ENCODE measurements at regions not wholly inside any gene's neighbourhood (a gene's known extent, or its start where the extent isn't known, plus 50 kb on each side); places are given as distances from the start of the nearest gene placed in this dataset.

DNA sequence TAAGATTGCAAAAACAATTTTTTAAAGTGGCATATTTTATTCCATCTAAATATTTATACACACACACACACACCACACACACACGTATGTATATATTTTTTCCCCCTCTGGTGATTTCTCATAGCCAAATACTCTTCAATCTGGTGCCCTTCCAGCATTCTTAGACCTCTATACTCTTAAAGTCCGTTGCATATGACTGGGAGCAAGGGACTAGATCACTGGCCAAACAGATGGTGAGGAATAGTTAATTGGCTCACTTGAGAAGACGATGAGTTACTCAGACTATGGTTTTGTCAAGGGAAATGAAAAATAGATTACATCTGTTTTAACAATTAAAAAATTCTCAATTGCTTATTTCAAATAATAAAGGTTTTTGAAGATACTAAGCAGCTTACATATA lies 512.5 kb upstream of the LRRTM4 start:
- no peak for DNase-seq

GRCh38 chr2:78035804-78036203 lies 513.6 kb upstream of the LRRTM4 start:
- no peak for DNase-seq

DNA sequence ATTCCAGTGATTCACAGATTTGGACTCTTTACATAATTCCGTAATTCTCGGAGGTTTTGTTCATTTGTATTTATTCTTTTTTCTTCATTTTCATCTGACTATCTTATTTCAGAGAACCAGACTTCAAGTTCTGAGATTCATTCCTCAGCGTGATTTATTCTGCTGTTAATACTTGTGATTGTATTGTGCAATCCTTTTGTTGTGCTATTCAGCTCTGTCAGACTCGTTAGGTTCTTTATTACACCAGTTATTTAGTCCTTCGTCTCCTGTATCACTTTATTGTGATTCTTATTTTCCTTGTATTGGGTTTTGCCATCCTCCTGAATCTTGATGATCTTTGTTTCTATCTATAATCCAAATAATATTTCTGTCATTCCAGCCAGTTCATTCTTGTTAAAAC lies 529.3 kb upstream of the LRRTM4 start:
- DNase-seq = no peak

GRCh38 chr2:78056976-78057375 lies 534.8 kb upstream of the LRRTM4 start:
- DNase-seq = no peak

- DNase-seq = no peak
Measured at GRCh38 chr2:78061301-78061700, 539.1 kb upstream of the LRRTM4 start.

DNA sequence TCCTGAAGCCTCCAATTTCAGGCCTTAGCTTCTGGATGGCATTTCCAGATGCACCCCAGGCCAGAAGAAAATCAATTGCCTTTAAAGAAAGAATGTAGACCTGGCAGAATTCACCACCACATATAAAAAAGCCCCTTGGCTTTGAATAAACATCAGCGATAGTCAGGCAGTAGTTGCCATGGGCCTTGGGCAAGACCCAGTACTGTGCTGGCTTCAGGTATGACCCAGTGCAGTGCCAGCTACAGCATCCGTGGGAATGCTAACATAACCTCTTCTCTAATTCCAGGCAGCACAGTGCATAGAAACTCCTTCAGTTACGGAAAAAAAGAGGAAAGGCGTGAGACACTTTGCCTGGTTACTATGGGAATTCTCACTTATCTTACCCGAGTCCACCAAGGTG lies 539.6 kb upstream of the LRRTM4 start:
- no peak for DNase-seq

GRCh38 chr2:78063246-78064020 lies 541.3 kb upstream of the LRRTM4 start:
- DNase-seq = no peak

DNA sequence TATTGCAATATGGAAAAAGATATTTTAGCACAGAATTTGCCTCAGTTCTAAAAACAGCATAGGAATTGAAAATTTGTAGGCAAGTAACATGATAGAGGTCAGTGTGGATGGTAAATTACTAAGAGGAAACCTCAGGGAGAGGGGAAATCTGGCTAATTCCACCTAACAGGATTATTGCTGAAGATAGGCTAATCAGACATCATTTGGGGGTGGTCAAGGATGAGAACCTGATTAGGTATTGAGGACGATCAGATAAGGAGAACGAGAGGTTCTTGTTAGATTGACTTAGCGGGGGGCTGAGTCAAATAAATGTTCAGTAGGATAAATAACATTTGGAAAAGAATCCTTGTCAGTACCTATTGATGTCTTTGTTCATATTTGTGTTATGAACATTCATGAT lies 543.2 kb upstream of the LRRTM4 start:
- DNase-seq = no peak

DNA sequence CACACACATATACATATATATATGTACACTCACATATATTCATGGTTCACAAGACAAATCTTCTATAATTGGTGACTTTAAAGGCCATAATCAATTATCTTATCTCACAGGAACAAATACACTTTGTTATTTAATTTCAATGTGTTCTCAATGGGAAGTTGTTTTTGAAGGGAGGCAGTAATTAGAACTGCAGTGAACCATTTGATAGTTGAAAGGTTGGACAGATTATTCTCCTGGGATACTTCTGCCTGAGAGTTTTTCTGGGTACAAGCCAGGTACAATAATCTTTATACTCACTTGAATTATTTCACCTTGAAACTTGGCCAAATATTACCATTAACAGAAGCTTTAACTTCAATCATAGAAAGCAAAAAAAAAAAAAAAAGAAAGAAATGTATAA lies 546.6 kb upstream of the LRRTM4 start:
- no peak for DNase-seq

DNA sequence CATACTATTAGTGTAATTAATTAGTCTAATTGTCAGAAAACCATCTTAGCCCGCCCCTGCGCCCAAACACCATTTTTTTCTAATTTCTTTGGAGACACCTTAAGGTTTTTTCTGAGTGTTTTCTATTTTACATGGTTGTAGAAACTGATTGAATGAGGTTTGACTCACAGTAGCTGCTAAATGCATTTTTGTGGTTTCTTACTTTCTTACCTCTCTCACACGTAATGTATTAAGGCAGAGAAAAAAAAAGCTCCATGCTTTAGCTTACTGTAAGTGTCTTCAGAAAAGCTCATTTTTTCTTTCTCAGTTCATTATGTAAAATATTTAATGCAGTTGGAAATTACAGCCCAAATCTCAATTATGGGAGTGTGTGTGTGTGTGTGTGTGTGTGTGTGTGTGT lies 548.5 kb upstream of the LRRTM4 start:
- no peak for DNase-seq

- DNase-seq = no peak
Measured at GRCh38 chr2:78077633-78078032, 555.5 kb upstream of the LRRTM4 start.

DNA sequence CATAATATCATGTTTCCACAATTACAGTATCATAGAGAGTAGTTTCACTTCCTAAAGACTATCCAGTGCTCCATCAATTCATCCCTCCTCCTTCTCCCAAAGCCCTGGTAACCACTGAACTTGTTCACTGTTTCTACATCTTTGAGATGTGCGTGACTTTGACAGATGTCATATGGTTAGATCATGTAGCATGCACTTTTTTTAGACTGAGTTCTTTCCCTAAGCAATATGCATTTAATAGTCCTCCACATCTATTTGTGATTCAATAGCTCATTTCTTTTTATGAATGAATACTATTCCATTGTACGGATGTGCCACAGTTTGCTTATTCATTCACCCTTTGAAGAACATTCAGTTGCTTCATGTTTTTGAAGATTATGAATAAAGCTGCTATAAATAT lies 560.4 kb upstream of the LRRTM4 start:
- no peak for DNase-seq

DNA sequence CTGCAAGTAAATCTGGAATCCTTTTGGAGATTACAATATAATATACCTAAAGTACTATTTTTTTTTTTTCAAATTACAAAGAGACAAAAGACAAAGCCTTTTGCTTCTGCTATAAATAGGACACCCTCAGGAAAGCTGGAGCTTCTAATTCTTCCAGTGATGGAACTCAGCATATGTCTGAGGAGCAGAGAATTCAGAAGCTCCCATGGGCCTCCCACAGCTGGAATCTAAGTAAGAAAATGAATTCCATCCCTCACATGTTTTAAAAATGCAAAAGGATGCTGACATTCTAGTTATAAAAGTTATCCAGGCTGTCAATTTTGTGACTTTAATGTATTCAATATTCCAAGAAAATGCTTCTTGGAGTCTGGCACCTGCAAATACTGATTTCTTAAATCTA lies 571.3 kb upstream of the LRRTM4 start:
- no peak for DNase-seq

GRCh38 chr2:78109272-78109671 lies 587.1 kb upstream of the LRRTM4 start:
- no peak for DNase-seq

GRCh38 chr2:78115291-78115690 lies 593.1 kb upstream of the LRRTM4 start:
- DNase-seq = no peak

DNA sequence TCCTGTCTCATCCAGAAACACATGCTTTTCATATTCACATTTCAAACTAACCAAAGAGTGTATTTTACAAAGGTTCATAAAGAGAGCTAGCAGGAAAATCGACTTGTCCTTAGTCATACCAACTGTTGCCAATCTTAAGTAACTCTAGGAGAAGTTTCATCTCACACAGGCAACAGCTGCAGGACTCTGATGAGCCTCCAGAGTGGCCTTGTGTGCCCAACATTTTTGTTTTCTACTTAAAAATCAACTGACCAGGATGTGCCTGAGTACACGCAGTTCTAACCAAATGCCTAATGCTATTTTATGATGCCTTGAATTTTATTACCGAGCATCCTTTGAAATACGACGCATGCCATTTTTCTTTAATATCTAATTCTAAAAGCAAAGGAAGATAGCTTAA lies 595.9 kb upstream of the LRRTM4 start:
- no peak for DNase-seq

GRCh38 chr2:78120275-78120674 lies 598.1 kb upstream of the LRRTM4 start:
- DNase-seq = no peak

DNA sequence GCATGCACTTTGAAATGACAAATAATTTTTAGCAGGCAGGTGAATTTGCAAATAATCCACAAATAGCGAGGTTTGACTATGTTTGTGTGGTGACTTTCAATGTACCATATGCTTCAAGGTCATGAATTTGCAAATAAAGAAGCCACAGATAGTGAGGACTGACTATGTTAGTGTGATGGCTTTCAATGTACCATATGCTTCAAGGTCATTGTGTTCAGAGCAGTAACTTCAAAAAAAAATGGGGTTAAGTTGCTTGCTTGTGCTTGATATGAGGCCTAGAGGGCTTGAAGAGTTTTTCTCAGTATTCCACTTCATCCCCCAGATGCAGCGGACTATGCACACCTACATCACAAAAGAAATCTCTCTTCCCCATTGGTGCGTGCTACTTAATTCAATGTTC lies 602.9 kb upstream of the LRRTM4 start:
- no peak for DNase-seq

DNA sequence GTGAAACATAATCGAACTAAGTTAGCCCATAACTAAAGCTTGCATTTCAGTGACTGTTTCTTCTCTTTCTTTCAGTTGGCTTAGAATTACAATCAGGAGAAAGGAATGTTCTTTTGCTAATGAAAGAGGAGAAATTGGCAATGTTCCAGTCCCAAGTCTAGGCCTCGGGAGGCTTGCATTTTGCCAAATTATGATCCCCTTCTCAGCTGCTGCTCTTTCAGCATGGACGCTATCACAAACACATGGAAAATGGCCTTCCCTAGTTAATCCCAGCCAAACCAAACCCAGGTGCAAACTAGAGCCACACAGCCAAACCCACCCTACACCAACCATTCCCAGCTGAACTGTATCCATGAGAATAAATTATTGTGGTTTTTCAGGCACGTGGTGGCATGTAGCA lies 605.2 kb upstream of the LRRTM4 start:
- DNase-seq = no peak

GRCh38 chr2:78132391-78133370 lies 610.5 kb upstream of the LRRTM4 start:
- DNase-seq = no peak

- DNase-seq = no peak
Measured at GRCh38 chr2:78145395-78145996, 623.3 kb upstream of the LRRTM4 start.

GRCh38 chr2:78145997-78146722 lies 624.0 kb upstream of the LRRTM4 start:
- DNase-seq = no peak

DNA sequence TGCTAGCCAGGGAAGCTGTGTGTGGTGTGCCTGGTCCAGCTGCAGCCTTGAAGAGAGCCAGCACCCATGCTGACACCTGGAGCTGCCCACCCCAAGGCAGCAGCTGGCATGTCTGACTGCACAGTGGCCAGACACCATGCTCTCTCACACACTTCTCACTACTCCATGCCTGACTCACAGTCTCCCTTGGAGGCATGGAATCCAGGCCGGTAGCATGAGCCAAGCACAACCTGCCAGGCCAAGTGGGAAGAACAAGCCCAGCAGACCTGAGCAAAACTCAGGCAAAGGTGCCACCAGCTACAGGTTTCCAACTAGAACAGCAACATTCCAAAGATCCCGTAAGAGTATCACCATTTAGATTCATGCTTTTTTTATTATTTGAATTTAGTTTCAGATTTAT lies 625.3 kb upstream of the LRRTM4 start:
- no peak for DNase-seq
